ENCODE measurements at regions not wholly inside any gene's neighbourhood (a gene's known extent, or its start where the extent isn't known, plus 50 kb on each side); places are given as distances from the start of the nearest gene placed in this dataset.

DNA sequence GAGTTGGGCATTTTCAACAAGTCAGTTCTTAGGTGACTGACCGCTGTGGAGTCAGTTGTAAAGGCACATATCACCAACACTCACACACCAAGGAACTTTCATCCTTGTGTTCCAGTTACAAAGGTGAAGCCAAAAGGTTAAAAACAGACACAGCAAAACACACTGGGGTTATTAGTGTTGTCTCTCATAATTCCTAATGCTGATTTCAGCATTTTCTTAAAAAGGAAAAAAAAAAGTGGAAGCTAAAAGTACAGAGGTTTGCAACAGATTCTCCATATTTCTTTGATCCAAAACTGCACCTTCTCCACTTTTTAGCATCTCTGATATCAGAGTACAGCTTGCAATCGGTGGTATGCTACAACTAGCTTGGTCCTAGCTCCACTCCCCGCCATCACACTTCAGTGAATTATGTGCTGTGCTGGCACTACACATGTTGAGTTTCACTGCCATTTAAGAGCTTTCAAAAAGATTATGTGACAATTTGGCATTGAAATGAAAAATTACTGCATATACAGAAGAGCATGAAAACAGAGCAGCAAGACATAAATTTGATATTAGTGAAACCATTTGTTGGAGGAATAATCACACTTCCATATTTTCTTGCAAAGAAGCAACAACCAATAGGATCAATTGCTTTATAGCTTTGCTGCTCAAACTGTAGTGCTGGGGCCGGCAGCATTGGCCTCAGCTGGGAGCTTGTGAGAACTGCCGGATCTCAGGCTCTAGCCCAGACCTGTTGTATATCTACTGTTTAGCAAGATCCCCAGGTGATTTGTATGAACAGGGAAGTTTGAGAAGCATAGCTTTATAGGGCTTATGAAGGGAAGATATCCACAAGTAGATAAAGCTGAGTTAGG, 62.3 kb upstream of the DAPL1 start:
- no peak for ATAC-seq
- no peak for TF ChIP-seq POLR2AphosphoS5 (IDR thresholded peaks at IDR 0.05)
- no peak for TF ChIP-seq EP300 (IDR thresholded peaks at IDR 0.05)
- TF ChIP-seq, protein P1, sequence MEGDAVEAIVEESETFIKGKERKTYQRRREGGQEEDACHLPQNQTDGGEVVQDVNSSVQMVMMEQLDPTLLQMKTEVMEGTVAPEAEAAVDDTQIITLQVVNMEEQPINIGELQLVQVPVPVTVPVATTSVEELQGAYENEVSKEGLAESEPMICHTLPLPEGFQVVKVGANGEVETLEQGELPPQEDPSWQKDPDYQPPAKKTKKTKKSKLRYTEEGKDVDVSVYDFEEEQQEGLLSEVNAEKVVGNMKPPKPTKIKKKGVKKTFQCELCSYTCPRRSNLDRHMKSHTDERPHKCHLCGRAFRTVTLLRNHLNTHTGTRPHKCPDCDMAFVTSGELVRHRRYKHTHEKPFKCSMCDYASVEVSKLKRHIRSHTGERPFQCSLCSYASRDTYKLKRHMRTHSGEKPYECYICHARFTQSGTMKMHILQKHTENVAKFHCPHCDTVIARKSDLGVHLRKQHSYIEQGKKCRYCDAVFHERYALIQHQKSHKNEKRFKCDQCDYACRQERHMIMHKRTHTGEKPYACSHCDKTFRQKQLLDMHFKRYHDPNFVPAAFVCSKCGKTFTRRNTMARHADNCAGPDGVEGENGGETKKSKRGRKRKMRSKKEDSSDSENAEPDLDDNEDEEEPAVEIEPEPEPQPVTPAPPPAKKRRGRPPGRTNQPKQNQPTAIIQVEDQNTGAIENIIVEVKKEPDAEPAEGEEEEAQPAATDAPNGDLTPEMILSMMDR (IDR thresholded peaks at IDR 0.05): no peak
- no peak for TF ChIP-seq POLR2A (IDR thresholded peaks at IDR 0.05)
- Histone ChIP-seq H3K4me3 (no peak overlapping the region), H3K27me3 (peaks cover 6% of the 10 kb centered on the region), H3K36me3 (no peaks in the 10 kb centered on the region), H3K4me1 (no peaks in the 10 kb centered on the region), H3K9me3 (no peaks in the 10 kb centered on the region), H3K27ac (no peak overlapping the region)
- WGBS, 2 donors (ENCODE audit: low coverage in 1 of 2): 68 to 83% methylated on average over 4 to 5 of the region's 5 CpGs

DNA sequence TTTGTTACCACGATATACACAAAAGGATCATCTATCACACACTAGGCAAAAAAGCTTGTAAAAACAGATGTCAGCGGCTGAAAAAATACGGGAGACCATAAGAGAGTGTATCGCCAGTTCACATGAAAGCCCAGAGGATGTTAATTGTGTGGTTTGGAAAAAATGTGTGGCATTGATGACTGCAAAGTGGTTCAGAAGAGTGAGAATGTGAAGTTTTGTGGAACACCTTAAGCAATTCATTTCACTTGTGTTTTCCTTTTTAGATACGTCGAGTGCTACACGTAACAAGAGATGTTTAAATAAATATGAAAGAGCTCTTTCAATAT, 61.7 kb upstream of the DAPL1 start:
- Histone ChIP-seq H3K27ac (no peak overlapping the region), H3K9me3 (no peaks in the 10 kb centered on the region), H3K36me3 (no peaks in the 10 kb centered on the region), H3K4me3 (no peak overlapping the region), H3K4me1 (no peaks in the 10 kb centered on the region), H3K27me3 (peaks cover 6% of the 10 kb centered on the region)
- ATAC-seq: no peak
- whole genome bisulfite sequencing, 2 donors (ENCODE audit: low coverage in 1 of 2): 58 to 59% methylated on average over 7 of the region's 7 CpGs
- TF ChIP-seq POLR2A (IDR thresholded peaks at IDR 0.05) (no peak), EP300 (IDR thresholded peaks at IDR 0.05) (no peak), POLR2AphosphoS5 (IDR thresholded peaks at IDR 0.05) (no peak)
- TF ChIP-seq, protein P1 (IDR thresholded peaks at IDR 0.05): no peak

- H3K4me3 ChIP-seq: no peak overlapping the region
- no peaks in the 10 kb centered on the region for H3K4me1 ChIP-seq
- no peak for ATAC-seq
- no peak overlapping the region for H3K27ac ChIP-seq
- no peaks in the 10 kb centered on the region for H3K36me3 ChIP-seq
- peaks cover 6% of the 10 kb centered on the region for H3K27me3 ChIP-seq
- no peaks in the 10 kb centered on the region for H3K9me3 ChIP-seq
- TF ChIP-seq POLR2A (IDR thresholded peaks at IDR 0.05) (no peak), POLR2AphosphoS5 (IDR thresholded peaks at IDR 0.05) (no peak), EP300 (IDR thresholded peaks at IDR 0.05) (no peak)
- TF ChIP-seq, protein P1 (IDR thresholded peaks at IDR 0.05): no peak
- WGBS, 2 donors (ENCODE audit: low coverage in 1 of 2): 84 to 94% methylated on average over 7 of the region's 7 CpGs
These were observed 60.7 kb upstream of the DAPL1 start for GRCh38 chr2:158734442-158734841.

GRCh38 chr2:158735822-158736580, 59.1 kb upstream of the DAPL1 start:
- H3K9me3 ChIP-seq: no peaks in the 10 kb centered on the region
- TF ChIP-seq POLR2A (IDR thresholded peaks at IDR 0.05) (no peak), POLR2AphosphoS5 (IDR thresholded peaks at IDR 0.05) (no peak), EP300 (IDR thresholded peaks at IDR 0.05) (no peak)
- TF ChIP-seq, protein P1 (IDR thresholded peaks at IDR 0.05): no peak
- ATAC-seq: no peak
- H3K4me3 ChIP-seq: no peak overlapping the region
- H3K27me3 ChIP-seq: peaks cover 6% of the 10 kb centered on the region
- no peak overlapping the region for H3K27ac ChIP-seq
- H3K36me3 ChIP-seq: no peaks in the 10 kb centered on the region
- no peaks in the 10 kb centered on the region for H3K4me1 ChIP-seq
- 93 to 95% methylated on average over 5 of the region's 5 CpGs for WGBS, 2 donors (ENCODE audit: low coverage in 1 of 2)

Data from gastroesophageal sphincter (tissue), 4 donors.